ENCODE measurements at regions not wholly inside any gene's neighbourhood (a gene's known extent, or its start where the extent isn't known, plus 50 kb on each side); places are given as distances from the start of the nearest gene placed in this dataset.

DNA sequence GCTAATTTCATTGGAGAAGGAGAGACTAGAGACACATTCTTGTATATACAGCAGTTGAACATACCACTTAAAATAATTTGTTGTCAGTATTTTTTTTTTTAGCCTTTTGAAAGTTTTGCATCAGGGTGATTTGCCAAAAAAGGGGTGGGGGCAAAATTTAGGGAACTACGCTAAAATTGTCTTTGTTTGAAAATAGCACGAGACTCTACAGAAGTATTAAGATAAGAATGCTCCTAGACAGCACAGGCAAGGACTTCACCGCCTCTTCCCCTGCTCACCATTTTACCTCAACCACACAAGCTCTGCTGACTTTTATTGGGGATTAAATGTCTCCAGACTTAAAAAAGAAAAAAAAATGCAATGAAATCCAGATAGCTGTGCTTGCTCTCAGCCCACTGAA lies 236.1 kb upstream of the USP25 start:
- TF ChIP-seq, protein P1, sequence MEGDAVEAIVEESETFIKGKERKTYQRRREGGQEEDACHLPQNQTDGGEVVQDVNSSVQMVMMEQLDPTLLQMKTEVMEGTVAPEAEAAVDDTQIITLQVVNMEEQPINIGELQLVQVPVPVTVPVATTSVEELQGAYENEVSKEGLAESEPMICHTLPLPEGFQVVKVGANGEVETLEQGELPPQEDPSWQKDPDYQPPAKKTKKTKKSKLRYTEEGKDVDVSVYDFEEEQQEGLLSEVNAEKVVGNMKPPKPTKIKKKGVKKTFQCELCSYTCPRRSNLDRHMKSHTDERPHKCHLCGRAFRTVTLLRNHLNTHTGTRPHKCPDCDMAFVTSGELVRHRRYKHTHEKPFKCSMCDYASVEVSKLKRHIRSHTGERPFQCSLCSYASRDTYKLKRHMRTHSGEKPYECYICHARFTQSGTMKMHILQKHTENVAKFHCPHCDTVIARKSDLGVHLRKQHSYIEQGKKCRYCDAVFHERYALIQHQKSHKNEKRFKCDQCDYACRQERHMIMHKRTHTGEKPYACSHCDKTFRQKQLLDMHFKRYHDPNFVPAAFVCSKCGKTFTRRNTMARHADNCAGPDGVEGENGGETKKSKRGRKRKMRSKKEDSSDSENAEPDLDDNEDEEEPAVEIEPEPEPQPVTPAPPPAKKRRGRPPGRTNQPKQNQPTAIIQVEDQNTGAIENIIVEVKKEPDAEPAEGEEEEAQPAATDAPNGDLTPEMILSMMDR (IDR thresholded peaks at IDR 0.05), result no peak
- no peak for TF ChIP-seq ZFX (IDR thresholded peaks at IDR 0.05; ENCODE audit: borderline replicate concordance)
